DOHH2 (cell line): ENCODE measurements at regions not wholly inside any gene's neighbourhood (a gene's known extent, or its start where the extent isn't known, plus 50 kb on each side); places are given as distances from the start of the nearest gene placed in this dataset.

Source experiments
- H3F3A ChIP-seq: fragments of 200-600 bp; sonication (generic), shearing (Covaris generic); 2 replicates; pipeline ENCODE4 v1.6.0; 2016; ENCODE audit warnings: antibody characterized with exemption, mild to moderate bottlenecking; ENCODE audit not compliant: control insufficient read depth, insufficient read depth
- H3K27ac ChIP-seq: fragments of 200-600 bp; sonication (generic); 2 replicates; pipeline ENCODE4 v1.5.1; 2014; ENCODE audit warnings: low read depth, mild to moderate bottlenecking, low read length, moderate library complexity
- H3K27me3 ChIP-seq: fragments of 200-600 bp; sonication (generic); 2 replicates; pipeline ENCODE4 v1.6.1; 2014; ENCODE audit warnings: mild to moderate bottlenecking, low read length, mixed read lengths; ENCODE audit not compliant: control insufficient read depth
- H3K36me3 ChIP-seq: fragments of 200-600 bp; sonication (generic); 2 replicates; pipeline ENCODE4 v1.6.1; 2014; ENCODE audit warnings: mild to moderate bottlenecking, low read length, moderate library complexity, mixed read lengths; ENCODE audit not compliant: control insufficient read depth
- H3K4me1 ChIP-seq: fragments of 200-600 bp; sonication (generic); 2 replicates; pipeline ENCODE4 v1.6.1; 2014; ENCODE audit warnings: mild to moderate bottlenecking, low read length, mixed read lengths; ENCODE audit not compliant: control insufficient read depth
- H3K4me2 ChIP-seq: fragments of 200-600 bp; sonication (generic); 2 replicates; pipeline ENCODE4 v1.6.0; 2014; ENCODE audit warnings: mild to moderate bottlenecking, low read length, moderate library complexity
- H3K4me3 ChIP-seq: fragments of 200-600 bp; sonication (generic); 2 replicates; pipeline ENCODE4 v1.5.1; 2014; ENCODE audit warnings: mild to moderate bottlenecking, low read length, mixed read lengths
- H3K79me2 ChIP-seq: fragments of 200-600 bp; sonication (generic); 2 replicates; pipeline ENCODE4 v1.6.1; 2014; ENCODE audit warnings: mild to moderate bottlenecking, low read length, mixed read lengths; ENCODE audit not compliant: control insufficient read depth
- H3K9me2 ChIP-seq: fragments of 200-600 bp; sonication (generic); replicated peaks from 2 replicates; pipeline ENCODE4 v1.6.1; 2014; ENCODE audit warnings: mild to moderate bottlenecking, low read length, mixed read lengths; ENCODE audit not compliant: control insufficient read depth
- H3K9me3 ChIP-seq: fragments of 200-600 bp; sonication (generic); 2 replicates; pipeline ENCODE4 v1.6.1; 2014; ENCODE audit warnings: antibody characterized with exemption, low read length, mixed read lengths; ENCODE audit not compliant: control insufficient read depth, insufficient read depth
- H4K20me1 ChIP-seq: fragments of 200-600 bp; sonication (generic); 2 replicates; pipeline ENCODE4 v1.6.0; 2014; ENCODE audit warnings: low read depth, mild to moderate bottlenecking, antibody characterized with exemption, low read length, moderate library complexity; ENCODE audit not compliant: control insufficient read depth, insufficient read depth
- EZH2phosphoT487 ChIP-seq: fragments of 200-600 bp; sonication (generic); IDR thresholded peaks from 2 replicates; pipeline ENCODE4 v1.6.1; 2017; ENCODE audit warnings: borderline replicate concordance, mild to moderate bottlenecking, antibody characterized with exemption, low read length, moderate library complexity, mixed read lengths
- TF ChIP-seq, protein P1 (sequence below): fragments of 200-600 bp; sonication (generic); IDR thresholded peaks from one replicate; pipeline ENCODE4 v1.5.1; 2014; ENCODE audit warnings: antibody characterized with exemption, mild to moderate bottlenecking, low read depth, low read length; ENCODE audit not compliant: poor library complexity, severe bottlenecking

DNA sequence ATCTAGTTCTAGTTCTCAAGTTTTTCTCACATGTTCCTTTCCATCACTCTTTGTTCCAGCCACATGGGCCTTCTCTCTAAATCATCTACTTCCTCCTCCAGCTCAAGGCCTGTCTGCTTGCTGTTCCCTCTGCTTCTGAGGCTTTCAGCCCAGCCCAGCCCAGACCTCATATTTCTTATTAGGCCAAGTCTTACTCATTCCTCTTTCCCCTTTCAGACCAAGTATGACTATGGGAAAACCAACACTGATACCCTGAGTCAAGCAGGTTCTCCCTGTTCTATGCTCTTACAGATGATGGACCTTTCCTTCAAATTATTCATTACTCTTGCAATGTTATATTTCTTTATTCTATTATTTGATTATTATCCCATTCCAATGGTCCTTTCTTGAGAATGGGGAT, 80.3 kb upstream of the SEM1 start:
- Histone ChIP-seq H3K4me1 (no peaks in the 10 kb centered on the region), H4K20me1 (no peaks in the 10 kb centered on the region), H3K27me3 (no peaks in the 10 kb centered on the region), H3K4me2 (no peak overlapping the region), H3K4me3 (no peak overlapping the region), H3K27ac (no peak overlapping the region), H3K79me2 (no peaks in the 10 kb centered on the region), H3F3A (no peaks in the 10 kb centered on the region), H3K9me2 (no peaks in the 10 kb centered on the region), H3K9me3 (no peaks in the 10 kb centered on the region), H3K36me3 (no peaks in the 10 kb centered on the region)
- TF ChIP-seq, protein P1, sequence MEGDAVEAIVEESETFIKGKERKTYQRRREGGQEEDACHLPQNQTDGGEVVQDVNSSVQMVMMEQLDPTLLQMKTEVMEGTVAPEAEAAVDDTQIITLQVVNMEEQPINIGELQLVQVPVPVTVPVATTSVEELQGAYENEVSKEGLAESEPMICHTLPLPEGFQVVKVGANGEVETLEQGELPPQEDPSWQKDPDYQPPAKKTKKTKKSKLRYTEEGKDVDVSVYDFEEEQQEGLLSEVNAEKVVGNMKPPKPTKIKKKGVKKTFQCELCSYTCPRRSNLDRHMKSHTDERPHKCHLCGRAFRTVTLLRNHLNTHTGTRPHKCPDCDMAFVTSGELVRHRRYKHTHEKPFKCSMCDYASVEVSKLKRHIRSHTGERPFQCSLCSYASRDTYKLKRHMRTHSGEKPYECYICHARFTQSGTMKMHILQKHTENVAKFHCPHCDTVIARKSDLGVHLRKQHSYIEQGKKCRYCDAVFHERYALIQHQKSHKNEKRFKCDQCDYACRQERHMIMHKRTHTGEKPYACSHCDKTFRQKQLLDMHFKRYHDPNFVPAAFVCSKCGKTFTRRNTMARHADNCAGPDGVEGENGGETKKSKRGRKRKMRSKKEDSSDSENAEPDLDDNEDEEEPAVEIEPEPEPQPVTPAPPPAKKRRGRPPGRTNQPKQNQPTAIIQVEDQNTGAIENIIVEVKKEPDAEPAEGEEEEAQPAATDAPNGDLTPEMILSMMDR = no peak
- TF ChIP-seq EZH2phosphoT487 = no peak

GRCh38 chr7:96792115-96792514, 82.5 kb upstream of the SEM1 start:
- no peaks in the 10 kb centered on the region for H4K20me1 ChIP-seq
- no peaks in the 10 kb centered on the region for H3F3A ChIP-seq
- H3K4me3 ChIP-seq = no peak overlapping the region
- H3K79me2 ChIP-seq = no peaks in the 10 kb centered on the region
- no peaks in the 10 kb centered on the region for H3K9me2 ChIP-seq
- H3K36me3 ChIP-seq = no peaks in the 10 kb centered on the region
- H3K27ac ChIP-seq = no peak overlapping the region
- no peaks in the 10 kb centered on the region for H3K9me3 ChIP-seq
- TF ChIP-seq, protein P1 = no peak
- no peak for TF ChIP-seq EZH2phosphoT487
- H3K4me1 ChIP-seq = no peaks in the 10 kb centered on the region
- no peak overlapping the region for H3K4me2 ChIP-seq
- no peaks in the 10 kb centered on the region for H3K27me3 ChIP-seq

GRCh38 chr7:96794063-96794462, 84.4 kb upstream of the SEM1 start:
- no peaks in the 10 kb centered on the region for H3K9me3 ChIP-seq
- H3K9me2 ChIP-seq = no peaks in the 10 kb centered on the region
- no peaks in the 10 kb centered on the region for H3K4me1 ChIP-seq
- H3K4me3 ChIP-seq = no peak overlapping the region
- no peak for TF ChIP-seq EZH2phosphoT487
- TF ChIP-seq, protein P1 = no peak
- H3K79me2 ChIP-seq = no peaks in the 10 kb centered on the region
- no peaks in the 10 kb centered on the region for H3F3A ChIP-seq
- no peaks in the 10 kb centered on the region for H3K36me3 ChIP-seq
- H3K4me2 ChIP-seq = no peak overlapping the region
- no peaks in the 10 kb centered on the region for H4K20me1 ChIP-seq
- H3K27ac ChIP-seq = no peak overlapping the region
- H3K27me3 ChIP-seq = no peaks in the 10 kb centered on the region

DNA sequence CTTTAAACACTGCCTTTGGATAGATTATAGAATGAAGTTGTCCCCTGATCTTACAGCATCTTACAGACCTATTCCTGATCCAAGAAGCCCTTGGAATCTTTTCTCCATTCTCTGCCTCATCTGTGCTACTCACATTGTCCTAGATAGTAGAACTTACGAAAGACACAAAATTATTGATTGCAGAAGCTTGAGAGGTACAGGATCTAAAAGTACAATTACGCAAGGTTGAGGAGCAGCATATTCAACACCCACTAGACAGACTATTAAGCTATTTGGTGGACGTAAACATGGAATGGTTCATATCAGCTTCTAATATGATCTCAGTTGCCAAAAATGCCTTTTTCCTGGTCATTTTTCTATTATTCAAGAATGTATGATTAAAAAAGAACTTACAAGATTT, 90.5 kb upstream of the SEM1 start:
- no peaks in the 10 kb centered on the region for H3K4me1 ChIP-seq
- H3K4me2 ChIP-seq = no peak overlapping the region
- H3K9me2 ChIP-seq = no peaks in the 10 kb centered on the region
- H3F3A ChIP-seq = no peaks in the 10 kb centered on the region
- H4K20me1 ChIP-seq = no peaks in the 10 kb centered on the region
- no peak overlapping the region for H3K4me3 ChIP-seq
- H3K27me3 ChIP-seq = no peaks in the 10 kb centered on the region
- H3K36me3 ChIP-seq = no peaks in the 10 kb centered on the region
- no peak overlapping the region for H3K27ac ChIP-seq
- no peaks in the 10 kb centered on the region for H3K9me3 ChIP-seq
- TF ChIP-seq EZH2phosphoT487 = no peak
- TF ChIP-seq, protein P1 = no peak
- no peaks in the 10 kb centered on the region for H3K79me2 ChIP-seq
